Kidney (tissue), 13 donors: ENCODE measurements at regions not wholly inside any gene's neighbourhood (a gene's known extent, or its start where the extent isn't known, plus 50 kb on each side); places are given as distances from the start of the nearest gene placed in this dataset.

ENCODE experiments used
- DNase-seq, 5 donors: peaks; one replicate each; pipeline ENCODE4 v3.0.0-alpha.2; 2013 to 2020
- FAIRE-seq: peaks from 2 replicates; lab custom pipeline; 2012; peaks lifted over from hg19 to GRCh38; lab: Jason Lieb, UNC
- H3K27ac ChIP-seq, 2 donors: one replicate each; pipeline ENCODE4 v1.7.0; 2013; ENCODE audit warnings: low read depth in 2 of 2, low read length in 2 of 2, inconsistent platforms in 1 of 2
- H3K27me3 ChIP-seq: one replicate; pipeline ENCODE4 v1.7.1; 2013; ENCODE audit warnings: low read length, inconsistent platforms; ENCODE audit not compliant: control insufficient read depth, insufficient read depth
- H3K36me3 ChIP-seq, 3 donors: one replicate each; pipeline versions ENCODE4 v1.7.0 to v1.7.1; 2013; ENCODE audit warnings: low read length in 3 of 3, control low read depth in 1 of 3, inconsistent platforms in 1 of 3; ENCODE audit not compliant: insufficient read depth in 3 of 3, control insufficient read depth in 2 of 3
- H3K4me1 ChIP-seq, 3 donors: one replicate each; pipeline versions ENCODE4 v1.7.0 to v1.7.1; 2013; ENCODE audit warnings: low read length in 3 of 3, inconsistent platforms in 1 of 3, low read depth in 1 of 3; ENCODE audit not compliant: control insufficient read depth in 2 of 3, insufficient read depth in 2 of 3
- H3K4me3 ChIP-seq, 3 donors: one replicate each; pipeline versions ENCODE4 v1.7.0 to v1.8.1; 2013; ENCODE audit warnings: low read length in 3 of 3, control low read depth in 1 of 3, inconsistent platforms in 1 of 3
- H3K9ac ChIP-seq, 3 donors: one replicate each; pipeline versions ENCODE4 v1.7.0 to v1.7.1; 2013; ENCODE audit warnings: low read length in 3 of 3, control low read depth in 1 of 3, inconsistent platforms in 1 of 3
- H3K9me3 ChIP-seq, 3 donors: one replicate each; pipeline versions ENCODE4 v1.7.0 to v1.7.1; 2013; ENCODE audit warnings: low read length in 3 of 3, control low read depth in 1 of 3, inconsistent platforms in 1 of 3; ENCODE audit not compliant: control insufficient read depth in 2 of 3, insufficient read depth in 1 of 3
- CTCF ChIP-seq: IDR thresholded peaks from 3 replicates; pipeline ENCODE4 v1.5.1; 2012; ENCODE audit warnings: mild to moderate bottlenecking, moderate library complexity, borderline replicate concordance; ENCODE audit not compliant: insufficient read depth; ENCODE audit errors: extremely low read depth
- intact Hi-C: fragments of 100-400 bp; cut with DNase I; formaldehyde crosslinking; loops from one replicate; pipeline ENCODE4 v1.11.1; 2022
- donor health status: control.
- donor health status: control.
- donor health status: control.
- donor health status: control.
- donor health status: control.
- donor health status: DM: yes; HTN: yes; CAD: no.
- donor health status: Normal renal cell carcinoma (clear cell type).

- H3K9ac ChIP-seq: no peak overlapping the region
- intact Hi-C loops: no loop called here
- H3K4me3 ChIP-seq: no peak overlapping the region
- no peak for FAIRE-seq
- H3K27ac ChIP-seq: no peak overlapping the region
- no peaks in the 10 kb centered on the region for H3K9me3 ChIP-seq
- peaks cover 2% of the 10 kb centered on the region for H3K27me3 ChIP-seq
- no peak for TF ChIP-seq CTCF
- no peaks in the 10 kb centered on the region for H3K4me1 ChIP-seq
- H3K36me3 ChIP-seq: no peaks in the 10 kb centered on the region
- no peak for DNase-seq
Measured at GRCh38 chr7:431041-431440, 88.6 kb downstream of the PDGFA start.

- FAIRE-seq: no peak
- no peaks in the 10 kb centered on the region for H3K4me1 ChIP-seq
Measured at GRCh38 chr7:431658-432111, 88.0 kb downstream of the PDGFA start.

GRCh38 chr7:432256-432655 lies 87.4 kb downstream of the PDGFA start:
- Histone ChIP-seq H3K9ac (no peak overlapping the region), H3K27me3 (peaks cover 2% of the 10 kb centered on the region), H3K4me3 (no peak overlapping the region), H3K27ac (no peak overlapping the region), H3K9me3 (no peaks in the 10 kb centered on the region), H3K36me3 (no peaks in the 10 kb centered on the region), H3K4me1 (no peaks in the 10 kb centered on the region)
- FAIRE-seq (no peak), DNase-seq (no peak)
- intact Hi-C loops: no loop called here
- TF ChIP-seq CTCF: no peak

More at GRCh38 chr7:431658-432111, 88.0 kb downstream of the PDGFA start:
- Histone ChIP-seq H3K9me3 (no peaks in the 10 kb centered on the region), H3K9ac (no peak overlapping the region), H3K27me3 (peaks cover 2% of the 10 kb centered on the region), H3K4me3 (no peak overlapping the region), H3K27ac (no peak overlapping the region), H3K36me3 (no peaks in the 10 kb centered on the region)
- intact Hi-C loops: no loop called here
- TF ChIP-seq CTCF: no peak
- peak in 1 of 5 donors; percentile 88 for DNase-seq

GRCh38 chr7:432933-433332 lies 86.7 kb downstream of the PDGFA start:
- DNase-seq: no peak
- no peaks in the 10 kb centered on the region for H3K4me1 ChIP-seq
- TF ChIP-seq CTCF: no peak
- H3K9ac ChIP-seq: no peak overlapping the region
- intact Hi-C loops: no loop called here
- FAIRE-seq: no peak
- no peaks in the 10 kb centered on the region for H3K36me3 ChIP-seq
- no peak overlapping the region for H3K27ac ChIP-seq
- peaks cover 2% of the 10 kb centered on the region for H3K27me3 ChIP-seq
- H3K9me3 ChIP-seq: no peaks in the 10 kb centered on the region
- H3K4me3 ChIP-seq: no peak overlapping the region
